ENCODE measurements at regions not wholly inside any gene's neighbourhood (a gene's known extent, or its start where the extent isn't known, plus 50 kb on each side); places are given as distances from the start of the nearest gene placed in this dataset.

- DNase-seq = no peak
Observed at GRCh38 chr16:86121374-86122010, 222.5 kb downstream of the IRF8 start.

- DNase-seq = no peak
Observed at GRCh38 chr16:86122681-86123342, 223.8 kb downstream of the IRF8 start.

GRCh38 chr16:86124321-86124720, 225.4 kb downstream of the IRF8 start:
- DNase-seq = no peak

GRCh38 chr16:86126891-86127290, 227.9 kb downstream of the IRF8 start:
- no peak for DNase-seq

GRCh38 chr16:86127366-86127765, 228.4 kb downstream of the IRF8 start:
- no peak for DNase-seq

GRCh38 chr16:86128246-86128645, 229.3 kb downstream of the IRF8 start:
- DNase-seq = no peak

- DNase-seq = no peak
Observed at GRCh38 chr16:86129541-86129940, 230.6 kb downstream of the IRF8 start.

- no peak for DNase-seq
Observed at GRCh38 chr16:86133377-86133776, 234.4 kb downstream of the IRF8 start.

GRCh38 chr16:86133847-86134375, 234.9 kb downstream of the IRF8 start:
- peak; percentile 1 for DNase-seq

- no peak for DNase-seq
Observed at GRCh38 chr16:86134802-86135461, 236.0 kb downstream of the IRF8 start.

GRCh38 chr16:86137359-86137758, 238.4 kb downstream of the IRF8 start:
- no peak for DNase-seq

GRCh38 chr16:86138121-86139085, 239.4 kb downstream of the IRF8 start:
- no peak for DNase-seq

GRCh38 chr16:86142801-86143236, 243.9 kb downstream of the IRF8 start:
- no peak for DNase-seq

- no peak for DNase-seq
Observed at GRCh38 chr16:86143666-86144065, 244.7 kb downstream of the IRF8 start.

GRCh38 chr16:86145669-86146068, 246.7 kb downstream of the IRF8 start:
- no peak for DNase-seq

- no peak for DNase-seq
Observed at GRCh38 chr16:86150641-86151238, 251.8 kb downstream of the IRF8 start.

GRCh38 chr16:86151239-86151851, 252.4 kb downstream of the IRF8 start:
- no peak for DNase-seq

GRCh38 chr16:86156155-86156554, 257.2 kb downstream of the IRF8 start:
- no peak for DNase-seq

GRCh38 chr16:86157616-86158247, 258.8 kb downstream of the IRF8 start:
- DNase-seq = no peak

- no peak for DNase-seq
Observed at GRCh38 chr16:86158688-86159360, 259.9 kb downstream of the IRF8 start.

- no peak for DNase-seq
Observed at GRCh38 chr16:86165479-86165878, 266.5 kb downstream of the IRF8 start.

Data from NCI-H1694 treated with DMSO at 0.1 percent for 48 hours (cell line).